D341Med (cell line): ENCODE measurements at regions not wholly inside any gene's neighbourhood (a gene's known extent, or its start where the extent isn't known, plus 50 kb on each side); places are given as distances from the start of the nearest gene placed in this dataset.

Source experiments
- DNase-seq: peaks from one replicate; pipeline ENCODE4 v3.0.0; 2012; ENCODE audit warnings: low spot score

- no peak for DNase-seq
Measured at GRCh38 chr4:82031376-82031927, 342.3 kb downstream of the HNRNPD start.

DNA sequence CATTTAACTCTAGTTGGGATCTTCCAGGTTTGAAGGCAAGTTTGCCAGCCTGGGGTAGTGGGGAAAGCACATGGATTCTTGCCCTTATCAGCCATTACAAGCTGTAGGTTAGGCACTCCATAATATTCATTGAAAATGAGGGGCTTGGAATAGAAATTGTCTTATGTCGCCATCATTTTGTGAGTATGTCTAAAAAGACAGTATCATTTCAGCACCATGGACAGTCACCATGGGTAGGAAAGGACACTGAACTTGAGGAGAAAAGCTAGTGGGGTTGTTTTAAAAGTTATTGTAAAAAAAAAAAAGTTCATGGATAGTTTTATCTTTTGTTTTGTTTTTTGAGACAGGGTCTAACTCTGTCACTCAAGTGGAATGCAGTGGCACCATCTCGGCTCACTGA, 356.1 kb downstream of the HNRNPD start:
- DNase-seq, result no peak

- DNase-seq, result no peak
Measured at GRCh38 chr4:82005158-82005557, 368.6 kb downstream of the HNRNPD start.

DNA sequence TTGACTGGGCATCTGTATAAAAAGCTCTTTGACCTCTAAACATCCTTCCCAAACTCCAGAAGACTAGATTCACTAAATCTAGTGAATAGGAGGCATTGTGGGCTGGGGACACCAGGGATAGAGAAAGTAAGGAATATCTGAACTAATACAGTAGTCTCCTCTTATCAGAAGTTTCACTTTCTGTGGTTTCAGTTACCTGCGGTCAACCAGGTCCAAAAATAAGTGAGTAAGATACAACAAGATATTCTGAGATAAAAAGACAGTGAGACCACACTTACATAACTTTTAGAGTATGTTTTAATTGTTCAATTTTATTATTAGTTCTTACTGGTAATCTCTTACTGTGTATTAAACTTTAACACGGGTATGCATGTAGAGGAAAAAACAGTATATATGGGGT, 376.5 kb downstream of the HNRNPD start:
- no peak for DNase-seq

DNA sequence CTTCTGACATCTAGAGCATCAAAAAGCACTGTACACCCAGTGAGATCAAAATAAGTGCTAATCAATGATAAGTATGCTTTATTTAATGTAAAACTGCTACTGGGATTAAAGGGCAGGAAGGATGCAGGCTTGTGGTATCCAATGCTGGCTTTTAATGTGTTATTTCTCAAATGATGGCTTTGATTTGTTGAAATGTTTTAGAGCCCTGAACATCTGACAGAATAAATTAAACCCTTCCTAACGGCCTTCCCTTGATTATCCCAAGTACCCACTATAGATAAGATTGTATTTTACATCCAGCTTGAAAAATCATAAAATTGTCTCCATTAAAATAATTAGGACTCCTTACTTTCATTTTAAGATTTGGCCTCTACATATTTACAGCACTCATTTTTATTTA, 382.9 kb downstream of the HNRNPD start:
- no peak for DNase-seq

DNA sequence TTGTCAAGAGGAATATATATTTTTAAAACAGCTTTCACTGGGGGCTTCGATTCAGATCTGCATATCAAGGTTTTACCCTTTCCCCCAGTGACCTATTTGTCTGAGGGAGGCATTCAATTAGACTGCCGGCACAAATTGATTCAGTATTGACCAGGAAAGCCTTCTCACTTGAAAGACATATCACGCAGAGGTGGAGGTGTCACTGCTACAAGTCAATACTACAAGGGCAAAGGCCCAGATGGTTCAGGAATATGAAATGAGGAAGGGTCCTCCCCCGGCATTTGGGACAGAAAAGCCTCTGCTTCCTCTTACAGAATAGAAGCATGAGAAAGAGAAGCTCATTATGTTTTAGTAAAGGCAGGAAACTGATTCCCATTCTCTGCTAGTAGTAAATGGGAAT, 383.6 kb downstream of the HNRNPD start:
- no peak for DNase-seq

DNA sequence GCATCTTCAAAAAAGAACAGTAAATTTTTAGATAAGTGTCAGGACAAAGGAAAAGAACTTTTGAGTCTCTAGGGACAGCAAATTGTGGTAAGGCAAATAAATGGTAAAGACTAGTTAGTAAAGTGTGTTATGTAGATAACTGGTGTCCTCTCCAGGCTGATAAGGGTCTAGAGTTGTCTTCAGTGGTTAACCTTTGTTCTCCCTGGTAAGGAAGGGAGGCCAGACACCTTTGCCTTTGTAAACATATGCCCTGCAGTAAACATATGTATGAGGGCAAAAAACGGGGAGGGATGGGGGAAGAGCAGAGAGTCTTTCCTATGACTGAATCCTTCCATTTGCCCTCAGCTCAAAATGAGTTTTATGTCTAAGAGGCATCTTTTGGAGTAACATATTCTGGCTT, 384.6 kb downstream of the HNRNPD start:
- DNase-seq, result no peak

- DNase-seq, result no peak
Measured at GRCh38 chr4:81988178-81988577, 385.6 kb downstream of the HNRNPD start.

GRCh38 chr4:81984746-81985145, 389.0 kb downstream of the HNRNPD start:
- DNase-seq, result no peak

DNA sequence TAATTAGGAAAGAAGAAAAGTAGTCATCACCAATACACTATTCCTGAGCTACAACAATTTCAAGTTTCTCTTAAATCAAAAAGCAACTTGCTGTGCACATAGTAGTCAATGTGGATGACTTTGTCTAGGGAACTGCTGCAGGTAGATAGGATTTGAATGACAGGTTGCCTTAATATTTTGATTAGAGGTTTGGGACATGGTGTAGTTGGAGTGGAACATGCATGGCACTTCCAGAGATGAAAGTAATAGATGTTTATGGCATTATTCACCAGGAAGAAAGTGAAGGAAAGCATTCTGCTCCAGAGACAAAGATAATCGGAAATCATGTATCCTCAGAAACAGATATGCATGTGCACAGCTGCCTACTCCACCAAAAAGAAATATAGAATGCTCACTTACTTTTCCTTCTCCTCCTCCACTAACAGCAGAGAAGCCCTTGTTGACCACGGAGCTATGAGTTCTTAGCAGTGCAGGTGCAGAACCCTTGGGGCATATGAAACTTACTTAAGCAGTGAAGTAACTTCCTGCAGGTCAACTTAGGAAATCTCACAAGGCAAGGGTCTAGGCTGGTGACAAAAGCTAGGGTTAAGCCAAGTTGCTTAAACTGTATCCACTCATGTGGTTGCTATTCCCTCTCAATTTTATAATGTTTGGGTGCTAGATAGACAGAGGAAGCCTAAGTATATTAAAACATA, 390.8 kb downstream of the HNRNPD start:
- no peak for DNase-seq

GRCh38 chr4:81981218-81981617, 392.6 kb downstream of the HNRNPD start:
- no peak for DNase-seq

DNA sequence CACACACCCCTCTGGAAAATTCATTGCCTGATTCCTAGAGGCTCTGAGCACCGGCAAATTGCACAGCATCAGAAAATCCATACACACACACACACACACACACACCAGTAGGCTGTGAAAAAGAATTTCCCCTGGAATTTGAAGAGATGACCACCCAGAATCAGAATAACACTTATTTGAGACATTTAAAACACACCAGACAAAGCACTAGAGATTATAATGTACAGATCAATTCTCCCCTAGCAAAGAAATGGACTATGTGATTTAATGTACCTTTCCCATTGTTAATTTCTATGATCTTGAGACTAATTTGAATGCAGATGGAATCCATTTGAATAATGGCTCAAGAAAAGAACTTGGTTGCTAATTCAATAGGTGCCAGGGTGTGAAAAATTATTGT, 399.3 kb downstream of the HNRNPD start:
- no peak for DNase-seq

DNA sequence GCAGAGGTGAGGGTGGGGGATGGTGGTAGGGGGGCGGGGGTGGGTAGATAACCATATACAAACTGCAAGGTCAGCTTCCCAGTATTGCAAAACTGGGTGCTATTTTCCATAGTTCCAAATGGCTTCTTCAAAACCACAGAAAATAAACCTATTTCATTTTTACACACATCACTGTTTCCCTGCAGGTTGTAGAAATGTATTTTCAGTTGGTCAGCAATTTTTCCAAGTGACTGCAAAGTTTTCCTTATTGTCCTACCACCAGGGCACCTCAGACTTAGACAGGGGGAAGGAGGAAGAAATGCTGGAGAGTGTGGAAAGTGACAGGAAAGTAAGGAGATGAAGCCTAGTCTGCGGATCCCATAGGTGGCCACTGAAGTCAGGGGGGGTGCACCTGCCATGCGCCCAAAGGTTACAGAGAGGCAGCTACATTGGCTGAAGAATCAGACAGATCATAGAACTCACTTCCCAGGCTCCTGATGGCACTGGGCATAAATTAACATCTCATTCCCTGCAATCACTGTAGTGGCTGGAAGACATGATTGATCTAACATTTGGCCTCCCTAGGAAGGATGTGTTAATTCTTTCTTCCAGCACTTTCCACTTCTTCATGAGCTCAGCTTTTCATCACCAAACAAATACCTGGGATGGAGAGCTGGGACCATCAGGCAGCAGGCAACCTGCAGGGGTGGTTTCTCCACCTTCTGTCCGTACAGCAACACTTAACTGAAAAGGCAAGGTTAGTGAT, 402.0 kb downstream of the HNRNPD start:
- no peak for DNase-seq

DNA sequence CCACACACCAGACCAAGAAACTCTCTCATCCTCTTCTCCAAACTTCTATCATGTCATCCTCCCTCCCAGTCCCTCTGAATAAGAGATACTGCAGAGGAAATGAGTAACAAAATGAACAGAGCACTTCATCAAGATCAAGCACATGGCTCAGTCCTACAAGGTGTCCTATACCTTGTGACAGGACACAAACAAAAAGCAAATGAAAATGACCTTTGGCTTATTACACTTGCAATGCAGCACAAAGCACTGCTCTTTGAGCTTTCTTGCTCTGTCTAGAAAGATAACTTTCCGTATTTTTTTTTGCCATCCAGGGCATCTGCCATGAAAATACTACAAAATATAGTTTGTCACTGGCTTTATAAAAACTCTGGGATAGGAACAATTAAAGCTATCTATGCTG, 402.7 kb downstream of the HNRNPD start:
- DNase-seq, result no peak

DNA sequence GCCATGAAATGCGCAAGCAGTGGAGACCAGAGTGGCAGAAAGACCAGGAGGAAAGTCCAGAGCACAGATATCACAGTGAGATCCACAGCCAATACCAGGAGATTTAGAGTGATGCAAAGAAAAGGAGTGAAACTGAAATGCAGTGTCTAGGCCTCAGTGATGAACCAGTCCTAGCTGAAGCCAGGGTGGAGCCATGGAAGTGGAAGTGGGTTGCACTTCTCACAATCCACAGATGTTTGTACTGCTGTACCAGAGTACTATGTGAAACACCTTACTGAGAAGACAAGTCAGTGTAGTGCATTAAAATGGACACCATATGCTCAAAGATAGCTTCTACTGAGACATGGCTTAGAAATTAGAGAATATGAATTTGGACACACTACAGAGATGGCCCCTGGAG, 403.3 kb downstream of the HNRNPD start:
- no peak for DNase-seq

GRCh38 chr4:81966676-81967075, 407.1 kb downstream of the HNRNPD start:
- DNase-seq, result no peak

DNA sequence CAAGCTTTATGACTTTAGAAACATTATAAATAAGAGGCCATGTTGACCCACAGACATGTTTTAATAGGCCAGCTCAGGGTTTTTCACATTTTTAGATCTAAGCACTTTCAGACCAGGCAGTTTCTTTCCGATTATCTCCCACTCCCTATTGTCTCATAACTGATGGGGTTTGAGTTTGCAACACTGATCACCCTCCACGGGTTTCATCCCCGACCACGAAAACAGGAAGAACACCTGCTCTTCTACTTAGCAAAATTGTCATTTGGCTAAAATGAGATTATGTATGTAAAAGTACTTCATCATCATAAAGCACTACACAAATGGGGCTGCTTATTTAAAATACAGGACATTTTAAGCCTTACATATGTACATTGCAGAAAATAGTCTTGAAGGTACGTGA, 407.9 kb downstream of the HNRNPD start:
- DNase-seq, result no peak

- no peak for DNase-seq
Measured at GRCh38 chr4:81965454-81965853, 408.3 kb downstream of the HNRNPD start.

- no peak for DNase-seq
Measured at GRCh38 chr4:81963763-81964020, 410.1 kb downstream of the HNRNPD start.

DNA sequence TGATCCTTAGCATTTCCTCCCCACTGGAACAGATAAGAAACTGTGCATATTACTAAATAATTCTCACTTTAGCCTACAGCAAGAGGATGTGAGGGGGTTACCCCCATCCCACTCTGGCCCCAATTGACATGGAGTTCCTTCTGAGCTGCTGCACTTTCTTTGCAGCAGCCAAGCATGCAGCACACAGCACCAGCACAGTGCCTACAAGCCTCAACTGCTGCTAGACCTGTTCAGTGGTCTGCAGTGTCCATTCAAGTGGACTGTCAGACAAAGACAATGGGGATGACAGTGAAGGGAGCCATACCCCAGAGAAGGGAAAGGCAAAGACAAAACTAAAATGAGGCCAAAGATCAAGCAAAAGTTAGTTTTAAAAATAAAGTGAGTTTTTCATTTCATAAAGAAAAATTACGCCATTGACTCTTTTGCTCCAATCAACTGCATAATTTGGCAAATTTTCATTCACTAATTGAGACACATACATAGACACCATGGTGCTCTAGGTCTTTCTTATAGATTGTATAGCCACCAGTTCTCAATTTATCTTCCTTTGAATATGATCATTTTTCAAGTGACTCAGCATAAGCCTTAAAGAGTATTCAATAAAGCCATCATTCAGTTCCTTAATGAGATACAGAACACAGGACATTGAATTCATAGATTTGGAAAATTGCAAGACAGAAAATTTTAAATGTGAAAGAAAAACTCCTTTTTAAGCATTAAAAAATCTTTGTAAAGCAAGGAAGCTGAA, 410.6 kb downstream of the HNRNPD start:
- DNase-seq, result no peak

DNA sequence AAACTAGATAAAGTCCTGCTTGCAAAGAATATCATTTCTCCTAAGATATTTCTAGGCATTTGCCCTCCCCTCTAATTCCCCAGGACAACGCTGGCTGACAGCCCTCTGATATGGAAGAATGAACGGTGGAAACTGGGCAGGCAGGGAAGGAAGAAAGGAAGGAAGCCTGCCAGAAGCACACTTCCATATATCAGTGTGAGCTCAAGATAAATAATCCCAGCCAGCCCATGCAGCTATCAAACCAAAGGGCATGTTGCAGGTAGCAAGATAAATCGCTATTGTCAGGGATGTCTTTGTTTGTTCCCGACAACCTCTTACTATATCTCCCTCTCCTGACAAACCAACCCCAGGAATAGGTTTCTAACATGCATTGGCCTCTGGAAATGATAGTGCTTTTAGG, 412.8 kb downstream of the HNRNPD start:
- no peak for DNase-seq

- no peak for DNase-seq
Measured at GRCh38 chr4:81954271-81954670, 419.5 kb downstream of the HNRNPD start.

DNA sequence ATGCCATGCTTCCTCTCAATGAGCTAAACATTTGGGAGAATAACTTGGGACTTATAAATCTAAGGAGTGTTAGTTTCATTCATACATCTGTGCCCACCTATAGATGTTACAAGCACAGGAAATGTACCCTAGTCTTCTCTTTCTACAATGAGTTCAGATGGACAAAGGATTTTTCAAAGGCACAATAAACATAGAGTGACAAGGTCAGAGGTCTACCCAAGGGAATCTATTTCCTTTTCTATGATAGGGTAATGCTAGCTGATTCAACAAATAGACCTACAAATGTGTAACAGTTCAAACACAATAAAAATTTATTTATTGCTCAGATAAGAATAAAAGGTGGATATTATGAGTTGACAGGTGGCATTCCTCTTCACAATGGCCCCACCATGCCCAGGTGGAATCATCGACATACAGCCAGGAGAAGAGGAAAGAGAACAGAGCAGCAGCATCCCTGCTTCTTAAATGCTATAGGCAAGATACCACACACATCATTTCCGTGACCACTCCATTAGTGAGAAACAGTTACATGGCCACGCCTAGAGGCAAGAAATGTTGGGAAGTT, 421.8 kb downstream of the HNRNPD start:
- DNase-seq, result no peak
